ENCODE measurements at regions not wholly inside any gene's neighbourhood (a gene's known extent, or its start where the extent isn't known, plus 50 kb on each side); places are given as distances from the start of the nearest gene placed in this dataset.

- intact Hi-C loops (cut with DNase I), result no loop called here
- ATAC-seq, result no peak
Observed at GRCh38 chr5:33043343-33043997, 332.3 kb downstream of the NPR3 start.

GRCh38 chr5:33046091-33046490 is 335.0 kb downstream of the NPR3 start:
- intact Hi-C loops (cut with DNase I), result no loop called here
- DNase-seq (ENCODE audit: low spot score) (no peak), ATAC-seq (no peak)

More at GRCh38 chr5:33043343-33043997, 332.3 kb downstream of the NPR3 start:
- no peak for DNase-seq (ENCODE audit: low spot score)

- DNase-seq (ENCODE audit: low spot score), result no peak
- intact Hi-C loops (cut with DNase I), result no loop called here
- no peak for ATAC-seq
Observed at GRCh38 chr5:33048315-33048714, 337.2 kb downstream of the NPR3 start.

- intact Hi-C loops (cut with DNase I), result no loop called here
- DNase-seq (ENCODE audit: low spot score) (no peak), ATAC-seq (no peak)
Observed at GRCh38 chr5:33049298-33049697, 338.2 kb downstream of the NPR3 start.

GRCh38 chr5:33049842-33050241 is 338.7 kb downstream of the NPR3 start:
- intact Hi-C loops (cut with DNase I), result no loop called here
- ATAC-seq, result peak; percentile 20
- no peak for DNase-seq (ENCODE audit: low spot score)

- intact Hi-C loops (cut with DNase I), result no loop called here
- no peak for ATAC-seq
Observed at GRCh38 chr5:33059081-33059480, 348.0 kb downstream of the NPR3 start.

GRCh38 chr5:33065131-33065530 is 354.0 kb downstream of the NPR3 start:
- intact Hi-C loops (cut with DNase I), result no loop called here
- no peak for ATAC-seq
- no peak for DNase-seq (ENCODE audit: low spot score)

More at GRCh38 chr5:33059081-33059480, 348.0 kb downstream of the NPR3 start:
- DNase-seq (ENCODE audit: low spot score), result no peak

GRCh38 chr5:33067291-33067690 is 356.2 kb downstream of the NPR3 start:
- ATAC-seq (no peak), DNase-seq (ENCODE audit: low spot score) (no peak)
- intact Hi-C loops (cut with DNase I), result no loop called here

GRCh38 chr5:33068786-33069185 is 357.7 kb downstream of the NPR3 start:
- DNase-seq (ENCODE audit: low spot score) (no peak), ATAC-seq (no peak)
- intact Hi-C loops (cut with DNase I), result no loop called here

GRCh38 chr5:33072296-33072695 is 361.2 kb downstream of the NPR3 start:
- no peak for DNase-seq (ENCODE audit: low spot score)
- ATAC-seq, result no peak
- intact Hi-C loops (cut with DNase I), result no loop called here

- intact Hi-C loops (cut with DNase I), result no loop called here
- no peak for ATAC-seq
- no peak for DNase-seq (ENCODE audit: low spot score)
Observed at GRCh38 chr5:33072726-33073125, 361.6 kb downstream of the NPR3 start.

GRCh38 chr5:33073881-33074327 is 362.8 kb downstream of the NPR3 start:
- intact Hi-C loops (cut with DNase I), result no loop called here
- DNase-seq (ENCODE audit: low spot score), result no peak
- ATAC-seq, result no peak

GRCh38 chr5:33074548-33074947 is 363.4 kb downstream of the NPR3 start:
- intact Hi-C loops (cut with DNase I), result no loop called here
- no peak for ATAC-seq
- DNase-seq (ENCODE audit: low spot score), result no peak

- DNase-seq (ENCODE audit: low spot score) (no peak), ATAC-seq (no peak)
- intact Hi-C loops (cut with DNase I), result no loop called here
Observed at GRCh38 chr5:33075731-33076130, 364.6 kb downstream of the NPR3 start.

- ATAC-seq (peak; percentile 57), DNase-seq (ENCODE audit: low spot score) (no peak)
- intact Hi-C loops (cut with DNase I), result no loop called here
Observed at GRCh38 chr5:33079548-33079947, 361.2 kb upstream of the TARS1 start.

- intact Hi-C loops (cut with DNase I), result loop anchor here (5.0 kb wide), 1 partner anchor 217 kb away; no protein-coding TSS in a partner anchor
- ATAC-seq (no peak), DNase-seq (ENCODE audit: low spot score) (no peak)
Observed at GRCh38 chr5:33080287-33080686, 360.5 kb upstream of the TARS1 start.

- ATAC-seq, result no peak
- intact Hi-C loops (cut with DNase I), result no loop called here
- no peak for DNase-seq (ENCODE audit: low spot score)
Observed at GRCh38 chr5:33088176-33088575, 352.6 kb upstream of the TARS1 start.

GRCh38 chr5:33091571-33092363 is 349.0 kb upstream of the TARS1 start:
- ATAC-seq, result no peak
- intact Hi-C loops (cut with DNase I), result no loop called here
- no peak for DNase-seq (ENCODE audit: low spot score)

- ATAC-seq (no peak), DNase-seq (ENCODE audit: low spot score) (no peak)
- intact Hi-C loops (cut with DNase I), result no loop called here
Observed at GRCh38 chr5:33092719-33093118, 348.0 kb upstream of the TARS1 start.

GRCh38 chr5:33102551-33102950 is 338.2 kb upstream of the TARS1 start:
- ATAC-seq (no peak), DNase-seq (ENCODE audit: low spot score) (no peak)
- intact Hi-C loops (cut with DNase I), result no loop called here
